Ishikawa (cell line): ENCODE measurements at regions not wholly inside any gene's neighbourhood (a gene's known extent, or its start where the extent isn't known, plus 50 kb on each side); places are given as distances from the start of the nearest gene placed in this dataset.

Experiments used
- CEBPB ChIP-seq: IDR thresholded peaks from 2 replicates; pipeline ENCODE4 v1.6.1; 2012
- EGR1 ChIP-seq: IDR thresholded peaks from 2 replicates; pipeline ENCODE4 v1.6.1; 2012
- EP300 ChIP-seq: IDR thresholded peaks from 2 replicates; pipeline ENCODE4 v1.6.1; 2012; ENCODE audit warnings: borderline replicate concordance
- NFIC ChIP-seq: IDR thresholded peaks from 2 replicates; pipeline ENCODE4 v1.6.1; 2012
- RAD21 ChIP-seq: IDR thresholded peaks from 2 replicates; pipeline ENCODE4 v1.6.1; 2012; ENCODE audit warnings: low read depth
- TAF1 ChIP-seq: IDR thresholded peaks from 2 replicates; pipeline ENCODE4 v1.6.1; 2012; ENCODE audit warnings: low read depth, mild to moderate bottlenecking
- YY1 ChIP-seq: IDR thresholded peaks from 2 replicates; pipeline ENCODE4 v1.6.1; 2012; ENCODE audit warnings: low read depth
- ZBTB7A ChIP-seq: IDR thresholded peaks from 2 replicates; pipeline ENCODE4 v1.6.1; 2012; ENCODE audit warnings: low read depth
- TF ChIP-seq, protein P1 (sequence below): IDR thresholded peaks from 2 replicates; pipeline ENCODE4 v1.6.1; 2012; ENCODE audit warnings: low read depth, mild to moderate bottlenecking

DNA sequence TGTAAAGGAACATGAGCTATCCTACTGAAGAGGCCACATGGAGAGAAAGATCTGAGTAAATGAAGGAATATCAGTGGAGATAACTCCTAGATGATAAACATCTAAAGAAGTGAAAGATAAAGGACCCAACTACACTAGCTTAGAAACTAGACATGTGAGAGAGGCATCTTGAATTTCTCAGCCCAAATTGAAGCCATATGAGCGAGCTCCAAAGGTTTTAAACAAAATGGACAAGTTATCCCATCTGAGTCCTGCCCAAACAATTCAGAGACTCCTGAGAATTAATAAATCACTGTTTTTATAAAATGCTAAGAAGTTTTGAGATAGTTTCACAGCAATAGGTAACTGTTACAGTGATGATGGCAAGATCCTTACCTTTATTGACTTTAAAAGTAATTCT lies 438.9 kb downstream of the NAV3 start:
- TF ChIP-seq YY1 = no peak
- TF ChIP-seq EP300 = no peak
- TF ChIP-seq, protein P1, sequence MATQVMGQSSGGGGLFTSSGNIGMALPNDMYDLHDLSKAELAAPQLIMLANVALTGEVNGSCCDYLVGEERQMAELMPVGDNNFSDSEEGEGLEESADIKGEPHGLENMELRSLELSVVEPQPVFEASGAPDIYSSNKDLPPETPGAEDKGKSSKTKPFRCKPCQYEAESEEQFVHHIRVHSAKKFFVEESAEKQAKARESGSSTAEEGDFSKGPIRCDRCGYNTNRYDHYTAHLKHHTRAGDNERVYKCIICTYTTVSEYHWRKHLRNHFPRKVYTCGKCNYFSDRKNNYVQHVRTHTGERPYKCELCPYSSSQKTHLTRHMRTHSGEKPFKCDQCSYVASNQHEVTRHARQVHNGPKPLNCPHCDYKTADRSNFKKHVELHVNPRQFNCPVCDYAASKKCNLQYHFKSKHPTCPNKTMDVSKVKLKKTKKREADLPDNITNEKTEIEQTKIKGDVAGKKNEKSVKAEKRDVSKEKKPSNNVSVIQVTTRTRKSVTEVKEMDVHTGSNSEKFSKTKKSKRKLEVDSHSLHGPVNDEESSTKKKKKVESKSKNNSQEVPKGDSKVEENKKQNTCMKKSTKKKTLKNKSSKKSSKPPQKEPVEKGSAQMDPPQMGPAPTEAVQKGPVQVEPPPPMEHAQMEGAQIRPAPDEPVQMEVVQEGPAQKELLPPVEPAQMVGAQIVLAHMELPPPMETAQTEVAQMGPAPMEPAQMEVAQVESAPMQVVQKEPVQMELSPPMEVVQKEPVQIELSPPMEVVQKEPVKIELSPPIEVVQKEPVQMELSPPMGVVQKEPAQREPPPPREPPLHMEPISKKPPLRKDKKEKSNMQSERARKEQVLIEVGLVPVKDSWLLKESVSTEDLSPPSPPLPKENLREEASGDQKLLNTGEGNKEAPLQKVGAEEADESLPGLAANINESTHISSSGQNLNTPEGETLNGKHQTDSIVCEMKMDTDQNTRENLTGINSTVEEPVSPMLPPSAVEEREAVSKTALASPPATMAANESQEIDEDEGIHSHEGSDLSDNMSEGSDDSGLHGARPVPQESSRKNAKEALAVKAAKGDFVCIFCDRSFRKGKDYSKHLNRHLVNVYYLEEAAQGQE = no peak
- TF ChIP-seq ZBTB7A = no peak
- TF ChIP-seq TAF1 = no peak
- no peak for TF ChIP-seq CEBPB
- no peak for TF ChIP-seq NFIC
- no peak for TF ChIP-seq EGR1
- no peak for TF ChIP-seq RAD21
